ENCODE measurements at regions not wholly inside any gene's neighbourhood (a gene's known extent, or its start where the extent isn't known, plus 50 kb on each side); places are given as distances from the start of the nearest gene placed in this dataset.

DNA sequence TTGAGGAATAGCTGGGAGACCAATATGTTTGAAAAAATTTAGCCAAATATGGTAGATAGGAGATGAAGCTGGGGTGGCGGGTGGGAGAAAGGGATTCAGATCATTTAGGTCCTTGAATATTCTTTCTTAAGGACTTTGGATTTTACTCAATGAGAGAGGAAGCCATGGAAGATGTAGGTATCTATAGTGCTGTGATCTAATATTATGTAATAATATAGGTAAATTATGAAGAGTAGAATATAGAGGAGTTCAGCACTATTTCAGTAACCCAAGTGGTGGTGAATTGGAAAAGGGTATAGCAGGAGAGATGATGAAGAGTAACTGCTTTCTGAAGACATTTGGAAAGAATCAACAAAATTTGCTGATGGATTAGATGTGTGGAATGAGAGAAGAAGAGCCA, 417.6 kb downstream of the UTRN start:
- TF ChIP-seq IRF1 (CRISPR knock-in tag; IDR thresholded peaks at IDR 0.05) (no peak), TEAD1 (CRISPR knock-in tag; IDR thresholded peaks at IDR 0.05) (no peak), FOXK1 (CRISPR knock-in tag; IDR thresholded peaks at IDR 0.05) (no peak), ZNF425 (CRISPR knock-in tag; conservative IDR thresholded peaks at IDR 0.05) (no peak)

All from WTC11 (cell line).